HG02763 (cell line): ENCODE measurements at regions not wholly inside any gene's neighbourhood (a gene's known extent, or its start where the extent isn't known, plus 50 kb on each side); places are given as distances from the start of the nearest gene placed in this dataset.
"Not testable (repeated sequence)": the region's sequence is repeated elsewhere in the genome, so short reads cannot be mapped to it uniquely, and the experiment has no call there.

Experiments used
- ATAC-seq: cut with Tn5 transposase; IDR thresholded peaks from one replicate; pipeline ENCODE4 v1.9.1; 2021; ENCODE audit warnings: mild to moderate bottlenecking, moderate library complexity; ENCODE audit not compliant: unreplicated experiment

DNA sequence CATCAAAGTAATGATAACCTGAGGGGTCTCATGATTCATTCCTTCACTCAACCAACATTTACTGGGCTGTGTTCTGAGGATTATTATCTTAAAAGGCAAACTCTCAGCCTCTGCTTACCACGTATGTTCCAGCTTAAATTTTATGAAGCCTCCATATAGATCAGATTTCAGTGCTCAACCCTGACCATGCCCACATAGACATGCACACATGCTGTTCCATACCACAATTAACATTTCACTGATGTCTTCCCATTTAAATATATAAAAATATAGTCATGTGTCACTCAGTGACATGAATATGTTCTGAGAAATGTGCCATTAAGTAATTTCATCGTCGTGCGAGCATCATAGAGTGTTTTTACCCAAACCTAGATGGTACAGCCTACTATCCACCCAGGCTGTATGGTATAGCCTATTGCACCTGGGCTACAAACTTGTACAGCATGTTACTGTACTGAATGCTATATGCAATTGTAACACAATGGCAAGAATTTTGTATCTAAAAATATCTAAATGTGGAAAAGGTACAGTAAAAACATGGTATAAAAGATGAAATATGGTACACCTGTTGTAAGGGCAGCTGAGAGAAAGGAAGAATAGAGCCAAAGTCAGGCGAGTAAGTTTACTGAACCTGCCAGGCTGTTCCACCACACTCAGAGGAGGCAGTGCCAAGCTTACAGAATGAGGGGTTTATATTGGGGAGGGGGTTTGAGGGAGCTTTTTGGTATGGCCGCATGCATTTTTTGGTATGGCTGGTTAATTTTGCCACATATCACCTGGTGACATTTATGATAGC is 134.7 kb upstream of the ETV3 start:
- no peak for ATAC-seq

- no peak for ATAC-seq
Measured at GRCh38 chr1:157272264-157272663, 134.1 kb upstream of the ETV3 start.

GRCh38 chr1:157270705-157271274 is 132.6 kb upstream of the ETV3 start:
- ATAC-seq: no peak

DNA sequence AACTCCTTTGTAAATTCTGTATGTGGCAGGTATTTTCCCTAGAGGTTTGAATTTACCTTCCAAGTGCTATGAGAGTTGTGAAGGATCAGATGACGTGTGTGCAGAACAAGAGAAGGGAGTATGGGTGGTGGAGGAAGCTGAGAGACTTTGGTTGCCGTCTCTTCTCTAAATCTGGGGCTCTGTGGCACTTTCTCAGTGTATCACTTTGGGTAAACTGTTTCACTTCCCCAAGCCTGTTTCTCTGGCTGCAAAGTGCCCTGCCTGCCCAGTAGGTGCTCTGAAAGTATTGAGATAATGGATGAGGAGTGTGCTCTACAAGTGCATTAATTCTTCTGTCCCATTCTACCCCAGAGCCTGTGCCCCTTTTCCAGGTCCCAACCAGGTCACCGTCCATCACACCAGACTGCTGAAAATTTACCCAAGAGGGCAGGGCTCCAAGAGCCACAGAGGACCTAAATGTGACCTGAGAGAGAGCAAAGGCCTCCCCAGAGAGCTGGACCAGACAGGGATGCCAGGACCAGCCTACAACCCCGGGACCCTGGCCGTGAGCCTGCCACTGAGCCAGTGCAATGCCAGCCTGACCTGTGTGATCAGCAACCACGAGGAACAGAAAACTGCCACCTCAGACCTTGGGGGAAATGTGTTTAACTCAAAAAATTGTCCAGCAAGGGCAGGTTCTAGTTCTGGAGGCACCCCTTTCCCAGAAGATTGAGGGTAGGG is 131.6 kb upstream of the ETV3 start:
- peak; percentile 82 for ATAC-seq

DNA sequence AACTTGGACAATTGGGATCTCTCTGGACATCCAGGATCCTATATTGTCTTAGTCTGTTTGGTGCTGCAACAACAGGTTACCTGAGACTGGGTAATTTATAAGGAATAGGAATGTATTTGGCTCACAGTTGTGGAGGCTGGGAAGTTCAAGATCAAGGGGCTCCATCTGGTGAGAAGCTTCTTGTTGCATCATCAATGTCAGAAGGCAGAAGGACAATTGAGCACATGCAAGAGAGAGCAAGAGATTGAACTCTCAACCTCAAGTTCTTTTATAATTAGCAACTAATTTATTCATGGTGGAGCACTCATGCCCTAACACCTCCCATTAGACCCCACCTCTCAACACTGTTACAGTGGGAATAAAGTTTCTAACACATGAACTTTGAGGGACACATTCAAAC is 124.7 kb upstream of the ETV3 start:
- ATAC-seq: no peak

- ATAC-seq: no peak
Measured at GRCh38 chr1:157262422-157262821, 124.2 kb upstream of the ETV3 start.

GRCh38 chr1:157255891-157256290 is 117.7 kb upstream of the ETV3 start:
- not testable (repeated sequence) for ATAC-seq

DNA sequence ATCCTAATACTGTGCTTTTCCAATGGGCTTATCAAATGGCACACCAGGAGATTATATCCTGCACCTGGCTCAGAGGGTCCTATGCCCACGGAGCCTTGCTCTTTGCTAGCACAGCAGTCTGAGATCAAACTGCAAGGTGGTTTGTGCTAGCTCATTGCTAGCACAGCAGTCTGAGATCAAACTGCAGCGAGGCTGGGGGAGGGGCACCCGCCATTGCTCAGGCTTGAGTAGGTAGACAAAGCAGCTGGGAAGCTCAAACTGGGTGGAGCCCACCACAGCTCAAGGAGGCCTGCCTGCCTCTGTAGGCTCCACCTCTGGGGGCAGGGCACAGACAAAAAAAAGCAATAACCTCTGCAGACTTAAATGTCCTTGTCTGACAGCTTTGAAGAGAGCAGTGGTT is 116.0 kb upstream of the ETV3 start:
- not testable (repeated sequence) for ATAC-seq

- ATAC-seq: no peak
Measured at GRCh38 chr1:157252473-157252872, 114.3 kb upstream of the ETV3 start.

- ATAC-seq: no peak
Measured at GRCh38 chr1:157249739-157250138, 111.5 kb upstream of the ETV3 start.

DNA sequence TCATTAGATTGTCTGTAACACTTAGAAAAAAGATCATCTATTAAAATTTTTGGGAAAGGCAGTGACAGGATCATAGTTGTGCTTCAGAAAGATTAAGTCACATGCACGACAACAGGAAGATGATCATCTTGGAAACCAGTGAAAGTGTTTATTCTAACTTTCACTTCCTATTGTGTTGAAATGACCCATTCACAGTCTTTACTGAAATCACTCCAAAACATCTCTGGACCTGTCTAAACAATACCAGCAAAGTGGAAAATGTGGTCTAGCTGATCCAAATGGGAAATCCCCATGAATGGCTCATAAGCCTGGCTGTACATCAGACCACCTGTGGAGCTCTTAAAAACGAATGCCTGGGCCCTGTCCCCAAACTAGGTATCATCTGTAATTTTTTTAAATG is 111.1 kb upstream of the ETV3 start:
- no peak for ATAC-seq

- not testable (repeated sequence) for ATAC-seq
Measured at GRCh38 chr1:157247764-157248049, 109.5 kb upstream of the ETV3 start.

GRCh38 chr1:157247005-157247763 is 109.0 kb upstream of the ETV3 start:
- no peak for ATAC-seq

GRCh38 chr1:157245823-157246222 is 107.6 kb upstream of the ETV3 start:
- no peak for ATAC-seq

DNA sequence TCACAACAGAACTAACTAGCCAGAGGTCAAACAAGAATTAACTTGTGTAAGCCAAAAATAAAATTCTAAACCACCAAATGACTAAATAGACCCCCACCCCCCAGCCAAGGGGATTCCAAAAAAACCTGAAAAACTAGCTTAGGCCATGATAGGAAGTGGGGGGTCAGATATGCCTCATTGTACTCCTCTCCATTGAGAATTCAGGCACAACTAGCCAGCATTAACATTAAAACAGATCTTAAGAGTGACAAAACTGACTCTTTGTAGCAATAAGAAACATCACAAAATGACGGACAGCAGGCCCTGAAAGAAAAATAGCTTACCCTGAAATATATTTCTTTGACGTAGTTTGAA is 103.0 kb upstream of the ETV3 start:
- ATAC-seq: no peak

GRCh38 chr1:157240495-157241184 is 102.4 kb upstream of the ETV3 start:
- ATAC-seq: no peak

DNA sequence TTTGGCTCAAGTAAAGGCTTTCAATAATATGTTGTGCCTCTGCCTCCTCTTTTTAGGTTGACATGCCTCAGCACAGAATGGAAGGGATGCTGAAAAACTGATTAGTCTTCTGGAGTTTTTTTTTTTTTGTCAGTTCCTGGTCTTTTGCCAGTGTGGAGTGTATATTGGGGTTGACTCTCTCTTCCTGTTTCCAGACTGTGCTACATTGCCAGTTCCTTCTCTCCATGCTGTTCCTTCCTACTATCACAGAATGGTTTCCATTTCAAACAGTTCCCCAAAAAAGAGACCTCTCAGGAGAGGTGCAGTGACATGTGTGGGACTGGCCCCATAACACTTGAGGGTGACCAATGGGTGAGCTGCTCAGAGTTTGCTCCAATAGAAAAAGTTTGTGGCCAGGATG is 101.7 kb upstream of the ETV3 start:
- ATAC-seq: no peak

GRCh38 chr1:157238585-157238984 is 100.4 kb upstream of the ETV3 start:
- ATAC-seq: no peak

GRCh38 chr1:157237981-157238380 is 99.8 kb upstream of the ETV3 start:
- no peak for ATAC-seq

- ATAC-seq: no peak
Measured at GRCh38 chr1:157237522-157237921, 99.3 kb upstream of the ETV3 start.

- no peak for ATAC-seq
Measured at GRCh38 chr1:157236072-157236471, 97.9 kb upstream of the ETV3 start.
